NCI-H2171 (cell line): ENCODE measurements at regions not wholly inside any gene's neighbourhood (a gene's known extent, or its start where the extent isn't known, plus 50 kb on each side); places are given as distances from the start of the nearest gene placed in this dataset.
"Not testable (repeated sequence)": the region's sequence is repeated elsewhere in the genome, so short reads cannot be mapped to it uniquely, and the experiment has no call there.

Experiments used
- DNase-seq: peaks from one replicate; lab custom pipeline; 2025; lab: John Stamatoyannopoulos, UW

DNA sequence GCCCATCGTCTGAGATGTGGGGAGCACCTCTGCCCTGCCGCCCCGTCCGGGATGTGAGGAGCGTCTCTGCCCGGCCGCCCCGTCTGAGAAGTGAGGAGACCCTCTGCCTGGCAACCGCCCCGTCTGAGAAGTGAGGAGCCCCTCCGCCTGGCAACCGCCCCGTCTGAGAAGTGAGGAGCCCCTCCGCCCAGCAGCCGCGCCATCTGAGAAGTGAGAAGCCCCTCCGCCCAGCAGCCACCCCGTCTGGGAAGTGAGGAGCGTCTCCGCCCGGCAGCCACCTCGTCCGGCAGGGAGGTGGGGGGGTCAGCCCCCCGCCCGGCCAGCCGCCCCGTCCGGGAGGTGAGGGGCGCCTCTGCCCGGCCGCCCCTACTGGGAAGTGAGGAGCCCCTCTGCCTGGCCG lies 267.2 kb downstream of the MEF2C start:
- DNase-seq = not testable (repeated sequence)

DNA sequence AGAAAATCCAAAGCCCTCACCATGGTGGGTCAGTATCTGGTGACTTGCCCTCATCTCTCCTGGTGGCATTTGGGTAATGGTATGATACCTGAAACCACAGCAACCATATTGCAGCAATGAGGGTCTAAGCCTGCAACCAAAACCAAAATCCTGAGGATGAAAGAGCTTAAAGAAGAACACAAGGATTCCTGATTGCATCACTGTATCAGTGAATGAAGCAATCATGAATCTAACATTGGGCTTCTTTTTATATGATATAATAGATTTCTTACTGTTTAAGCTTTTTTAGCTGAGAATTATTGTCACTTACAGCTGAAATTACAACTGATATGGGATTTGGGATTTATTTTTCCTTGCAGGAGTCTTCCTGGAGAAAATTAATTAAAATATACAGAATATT lies 269.9 kb downstream of the MEF2C start:
- DNase-seq = no peak

DNA sequence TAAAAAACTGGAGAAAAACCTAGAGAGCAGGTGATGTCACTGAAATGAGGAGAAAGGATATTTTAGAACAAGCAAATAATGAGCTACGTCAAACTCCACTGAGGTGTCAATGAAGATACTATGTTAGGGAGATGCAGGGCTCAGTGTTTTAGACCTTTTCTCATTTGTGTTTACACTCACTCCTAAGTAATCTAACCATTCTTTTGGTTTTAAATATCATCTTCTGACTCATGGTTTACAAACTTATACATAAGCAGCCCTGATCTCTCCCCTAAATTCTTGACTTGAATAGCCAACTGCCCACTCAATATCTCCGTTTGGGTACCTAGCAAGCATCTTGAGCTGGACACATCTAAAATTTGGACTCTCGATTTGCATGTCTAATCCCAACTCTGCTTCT lies 272.4 kb downstream of the MEF2C start:
- no peak for DNase-seq

DNA sequence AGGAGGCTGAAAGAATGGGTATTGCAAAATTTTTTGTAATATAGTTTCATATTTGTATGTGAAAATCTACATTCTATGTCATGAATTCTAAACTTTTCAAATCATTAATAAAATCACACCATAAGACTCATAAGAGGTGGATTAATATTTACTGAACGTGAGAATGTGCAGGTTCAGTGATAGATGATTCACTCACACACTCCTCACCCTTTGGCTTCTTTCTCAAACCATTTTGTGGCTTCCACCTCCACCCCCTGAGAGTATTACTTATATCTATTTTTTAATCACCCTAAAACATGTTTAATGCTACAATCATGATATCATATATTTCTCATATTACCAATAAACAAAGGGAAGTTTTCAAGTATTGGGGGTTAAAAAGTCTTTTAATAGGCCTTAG lies 275.5 kb downstream of the MEF2C start:
- DNase-seq = no peak

DNA sequence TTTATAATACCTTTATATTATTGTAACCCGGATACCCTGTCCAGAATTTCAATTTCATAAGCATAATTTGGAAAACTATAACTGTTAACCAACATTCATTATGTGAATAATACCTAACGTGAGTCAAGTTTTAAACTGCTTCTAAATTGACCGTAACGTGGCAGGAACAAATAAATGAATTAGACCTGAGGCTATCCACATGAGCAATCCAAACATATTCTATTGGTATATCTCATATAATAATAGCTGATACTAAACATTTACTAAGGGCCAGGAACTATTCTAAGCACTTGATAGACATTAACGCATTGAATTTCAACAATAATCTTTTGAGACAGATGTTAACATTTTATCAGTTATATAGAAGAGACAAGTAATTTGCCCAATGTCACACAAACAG lies 276.4 kb downstream of the MEF2C start:
- DNase-seq = no peak

DNA sequence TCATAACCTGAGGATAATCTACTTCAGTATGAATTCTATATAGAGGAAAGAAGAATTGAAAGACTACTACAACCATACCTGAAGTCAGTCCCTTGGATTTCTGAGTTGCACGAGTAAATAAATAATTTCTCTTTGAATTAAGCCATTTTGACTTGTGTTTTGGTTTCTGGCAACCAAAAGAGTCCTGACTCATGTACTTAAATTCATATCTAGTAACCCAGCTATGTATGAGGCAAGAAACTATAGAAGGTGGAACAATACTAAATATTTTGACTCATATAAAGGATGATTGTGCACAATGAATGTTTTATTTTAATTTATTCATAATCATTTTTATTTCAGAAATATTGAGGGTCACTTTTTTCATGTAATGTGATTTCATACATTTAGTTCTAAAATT lies 276.8 kb downstream of the MEF2C start:
- no peak for DNase-seq

DNA sequence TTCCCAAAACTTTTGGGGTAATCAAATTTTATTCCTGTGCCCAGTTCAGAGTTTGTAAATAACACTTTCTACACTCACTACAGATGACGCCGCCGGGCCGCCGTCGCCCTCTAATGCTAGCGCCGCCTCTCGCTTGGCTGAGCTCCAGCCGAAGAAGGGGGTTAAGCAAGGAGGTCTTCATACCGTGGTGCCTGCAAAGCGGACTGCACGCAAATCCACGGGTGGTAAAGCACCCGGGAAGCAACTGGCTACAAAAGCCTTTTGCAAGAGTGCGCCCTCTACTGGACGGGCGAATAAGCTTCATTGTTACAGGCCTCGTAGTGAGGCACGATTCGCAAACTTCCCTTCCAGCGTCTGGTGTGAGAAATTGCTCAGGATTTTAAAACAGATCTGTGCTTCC lies 280.4 kb downstream of the MEF2C start:
- DNase-seq = no peak

DNA sequence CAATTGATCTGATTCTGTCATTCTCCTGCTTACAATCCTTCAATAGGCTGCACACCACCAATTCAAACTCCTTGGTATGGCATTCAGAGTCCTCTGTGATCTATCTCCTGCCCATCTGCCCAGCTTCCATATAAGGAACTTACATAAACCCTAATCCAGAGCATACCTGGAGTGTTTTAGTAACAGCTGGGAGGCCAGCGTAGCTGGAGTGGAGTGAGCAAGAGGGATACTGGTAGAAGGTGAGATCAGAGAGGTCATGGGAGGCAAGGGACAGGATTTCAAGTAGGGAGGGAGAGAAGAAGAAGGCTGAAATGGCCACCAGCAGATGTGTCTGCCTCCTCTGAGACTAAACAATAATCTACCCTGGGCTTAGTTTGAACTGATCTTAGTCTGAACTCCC lies 288.5 kb downstream of the MEF2C start:
- no peak for DNase-seq

DNA sequence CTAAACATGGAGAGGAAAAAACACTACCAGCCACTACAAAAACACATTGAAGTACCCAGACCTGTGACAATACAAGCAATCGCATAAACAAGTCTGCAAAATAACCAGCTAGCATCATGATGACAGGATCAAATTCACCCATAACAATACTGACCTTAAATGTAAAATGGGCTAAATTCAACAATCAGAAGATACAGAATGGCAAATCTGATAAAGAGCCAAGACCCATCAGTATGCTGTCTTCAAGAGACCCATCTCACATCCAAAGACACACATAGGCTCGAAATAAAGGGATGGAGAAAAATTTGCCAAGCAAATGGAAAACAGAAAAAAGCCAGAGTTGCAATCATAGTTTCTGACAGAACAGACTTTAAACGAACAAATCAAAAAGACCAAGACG lies 294.4 kb downstream of the MEF2C start:
- no peak for DNase-seq

DNA sequence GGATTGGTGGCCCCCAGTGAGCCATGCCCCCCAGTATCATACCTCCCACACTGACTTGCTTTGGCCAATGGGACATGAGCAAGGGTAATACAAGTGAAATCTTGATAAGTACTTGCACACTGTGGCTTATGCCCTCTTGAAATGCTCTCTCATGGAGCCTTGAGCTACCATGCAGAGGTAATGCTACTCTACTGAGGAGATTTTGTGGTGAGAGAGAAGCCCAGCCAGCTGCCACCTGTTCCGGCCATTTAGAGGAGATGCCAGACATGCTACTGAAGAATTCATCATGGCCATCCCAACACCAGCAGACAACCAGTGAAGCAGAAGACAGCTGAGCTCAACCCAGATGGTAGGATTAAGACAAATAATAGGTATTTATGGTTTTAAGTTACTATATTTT lies 299.5 kb downstream of the MEF2C start:
- no peak for DNase-seq

DNA sequence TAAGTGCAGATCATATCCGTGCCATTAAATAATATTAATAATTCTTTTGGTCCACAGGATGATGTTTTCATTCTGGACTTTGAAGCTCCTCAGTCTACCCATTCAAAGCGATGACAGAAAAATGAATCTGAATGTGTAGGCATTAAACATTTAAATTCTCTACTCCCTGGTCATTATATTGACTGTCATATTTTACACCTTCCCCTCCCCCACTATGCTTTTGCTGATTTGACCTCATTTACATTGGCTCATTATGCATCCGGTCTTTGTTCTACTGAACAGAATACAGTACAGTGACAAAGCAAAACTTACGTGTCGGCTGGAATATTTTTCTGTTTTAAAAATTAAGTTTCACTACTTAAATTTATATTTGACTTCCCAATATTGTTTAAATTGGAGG lies 289.7 kb upstream of the TMEM161B start:
- no peak for DNase-seq

DNA sequence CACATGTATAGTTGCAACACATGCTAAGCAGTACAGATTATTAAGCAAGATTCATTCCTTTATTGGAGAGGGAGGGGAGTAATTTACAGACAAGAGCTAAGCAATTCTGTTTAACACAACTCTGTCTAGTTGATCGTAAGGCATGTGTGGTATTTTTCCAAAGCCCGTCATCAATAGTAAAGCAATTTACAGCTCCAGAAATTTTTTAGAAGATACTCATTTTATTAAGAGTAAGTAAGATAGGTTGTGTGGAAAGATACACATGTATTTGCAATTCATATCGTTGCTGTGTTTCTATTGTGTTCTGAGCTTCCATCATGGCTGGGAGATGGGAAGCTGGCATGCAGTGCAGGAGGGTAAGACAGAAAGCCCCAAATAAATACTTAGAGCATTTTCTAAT lies 289.2 kb upstream of the TMEM161B start:
- DNase-seq = no peak

DNA sequence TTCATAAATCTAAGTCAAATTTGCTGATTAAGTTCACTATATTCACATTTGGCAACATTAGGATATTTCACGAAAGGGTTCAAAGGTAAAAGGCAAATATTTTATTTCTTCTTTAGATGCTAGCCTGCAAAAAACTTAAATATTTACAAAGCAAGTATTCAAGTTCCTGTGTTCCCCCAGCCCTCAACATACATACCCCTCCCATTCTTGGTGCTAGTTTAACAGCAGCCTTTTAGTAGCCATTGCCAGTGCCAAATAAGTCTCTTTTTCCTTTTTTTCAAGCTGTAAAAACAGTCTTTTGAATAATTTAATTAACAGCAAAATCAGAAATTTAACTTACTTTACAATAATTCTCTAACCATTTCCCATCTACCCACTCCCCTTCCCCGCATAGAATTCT lies 288.5 kb upstream of the TMEM161B start:
- DNase-seq = no peak

DNA sequence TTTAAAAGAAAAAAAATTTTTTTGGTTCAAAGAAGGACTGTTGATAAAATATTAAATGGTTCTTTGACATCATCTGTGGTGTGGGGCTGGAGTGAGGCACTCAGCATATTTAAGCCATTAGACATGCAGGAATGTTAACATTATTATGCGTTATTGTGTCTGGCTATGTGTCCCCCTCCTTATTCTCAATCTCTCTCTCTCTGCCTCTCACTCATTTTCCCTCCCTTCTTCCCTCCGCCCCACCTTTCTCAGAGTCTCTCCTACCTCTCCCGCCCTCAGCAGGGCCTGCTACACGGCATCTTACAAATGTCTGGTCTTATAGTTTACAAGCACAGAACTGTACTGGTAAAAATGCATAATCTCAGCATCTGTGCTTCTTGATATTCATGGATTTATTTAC lies 287.8 kb upstream of the TMEM161B start:
- no peak for DNase-seq

DNA sequence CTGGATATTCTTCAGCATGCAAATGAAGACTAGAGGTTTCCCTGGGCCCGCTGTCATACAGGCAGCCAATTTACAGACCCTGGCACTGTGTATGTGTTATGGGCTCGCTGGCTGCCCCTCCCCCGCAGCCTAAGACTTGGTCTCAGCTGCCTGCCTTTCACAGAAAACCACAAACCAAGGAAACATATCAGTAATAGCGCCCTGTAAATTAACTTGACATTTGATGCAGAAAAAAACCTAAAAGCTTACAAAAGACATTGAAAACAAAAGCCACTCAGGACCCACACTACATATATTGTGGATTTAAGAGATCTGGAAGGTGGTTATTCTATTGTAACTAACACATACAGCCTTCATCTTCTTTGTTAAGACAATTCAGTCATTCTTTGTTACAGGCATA lies 287.0 kb upstream of the TMEM161B start:
- no peak for DNase-seq

DNA sequence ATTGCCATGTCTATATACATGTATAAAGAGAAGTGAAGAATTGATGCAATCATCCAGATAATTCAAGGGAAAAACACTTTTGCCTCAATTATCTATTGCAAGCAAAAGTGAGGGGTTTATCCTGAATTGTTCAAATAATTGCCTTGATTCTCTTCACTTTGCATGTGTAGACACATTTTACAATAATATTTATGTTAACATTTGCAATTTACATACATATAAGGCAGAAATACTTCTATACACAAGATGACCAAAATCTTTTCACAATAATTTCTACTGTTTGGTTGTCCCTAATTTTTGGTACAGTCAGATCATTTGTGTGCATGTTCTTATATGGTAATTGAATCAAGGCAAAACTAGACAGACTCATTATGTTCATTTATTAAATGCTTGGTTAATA lies 285.3 kb upstream of the TMEM161B start:
- no peak for DNase-seq

DNA sequence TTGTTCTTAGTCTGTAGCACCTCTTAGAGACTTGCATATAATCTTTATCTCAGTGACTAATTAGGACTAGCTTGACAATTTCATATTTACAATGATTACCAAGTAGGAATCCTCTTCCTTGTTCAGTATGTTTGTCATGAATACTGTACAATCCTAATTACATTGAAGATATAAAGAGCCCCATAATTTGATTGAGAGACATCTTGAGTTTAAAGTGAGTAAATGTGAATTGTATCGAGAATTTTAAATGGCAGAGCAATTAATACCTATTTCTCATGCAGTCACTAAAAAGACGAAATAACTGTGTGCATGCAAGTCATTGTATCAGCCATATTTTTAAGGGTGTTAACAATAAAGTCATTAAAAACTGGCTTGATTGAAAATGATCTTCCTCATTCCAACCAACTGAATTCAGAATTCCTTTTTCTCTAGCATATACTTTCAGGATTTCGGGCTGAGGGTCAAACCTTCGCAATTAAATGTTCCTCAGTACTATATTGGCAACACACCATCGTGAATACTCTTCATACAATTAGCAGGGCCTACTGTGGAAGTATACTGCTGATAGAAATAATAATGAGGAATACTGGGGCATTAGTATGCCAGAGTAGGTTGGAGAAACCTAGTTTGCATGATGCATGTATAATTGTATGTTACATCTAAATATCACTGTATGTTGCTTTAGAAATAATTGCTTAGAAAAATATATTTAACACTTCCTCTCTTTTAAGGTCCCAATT lies 284.7 kb upstream of the TMEM161B start:
- no peak for DNase-seq

DNA sequence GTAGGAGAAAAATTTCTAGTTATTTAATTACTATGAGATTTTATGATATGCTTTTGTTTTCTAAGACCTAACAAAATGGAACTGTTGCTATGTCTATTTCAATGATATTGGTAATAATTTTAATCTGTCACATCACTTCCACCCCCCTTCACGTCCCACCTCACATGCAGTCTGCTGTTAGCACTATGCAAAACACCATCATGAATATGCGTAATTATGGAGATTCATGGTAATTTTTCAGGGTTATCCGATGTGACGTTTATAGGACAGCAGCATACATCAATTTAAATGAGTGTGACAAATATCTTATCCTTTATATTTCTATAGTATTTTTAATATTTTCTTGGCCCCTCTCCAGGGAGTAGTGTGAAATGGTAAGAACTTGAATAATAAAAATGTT lies 283.8 kb upstream of the TMEM161B start:
- DNase-seq = no peak

DNA sequence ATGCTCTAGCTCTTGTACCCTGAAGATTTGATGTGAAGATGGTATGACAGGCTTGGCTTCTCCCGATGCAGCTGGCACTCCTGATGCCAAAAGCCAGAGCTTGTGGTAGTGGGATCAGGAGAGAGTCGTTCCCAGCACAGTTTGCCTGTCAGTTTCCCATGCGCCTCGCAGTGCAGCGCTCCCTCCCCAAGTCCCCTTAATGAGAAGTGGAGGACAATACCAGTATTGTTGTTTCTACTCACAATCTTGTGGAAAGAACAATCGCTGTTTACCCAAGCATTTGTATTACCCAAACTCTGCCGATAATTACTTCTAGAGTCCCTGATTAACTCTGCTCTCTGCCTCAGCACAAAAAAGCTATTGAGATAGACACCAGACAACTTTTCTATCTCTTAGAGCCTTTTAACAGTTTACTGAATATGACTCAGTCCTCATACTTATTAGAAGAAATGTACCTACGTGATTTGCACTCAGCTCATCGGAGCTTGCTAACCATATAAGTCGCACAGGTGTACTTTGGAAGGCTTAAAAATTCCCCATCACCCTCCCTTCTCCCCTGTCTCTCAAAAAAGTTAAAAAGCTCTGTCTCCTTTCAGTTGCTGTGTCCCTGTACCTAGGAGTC lies 283.2 kb upstream of the TMEM161B start:
- DNase-seq = no peak

DNA sequence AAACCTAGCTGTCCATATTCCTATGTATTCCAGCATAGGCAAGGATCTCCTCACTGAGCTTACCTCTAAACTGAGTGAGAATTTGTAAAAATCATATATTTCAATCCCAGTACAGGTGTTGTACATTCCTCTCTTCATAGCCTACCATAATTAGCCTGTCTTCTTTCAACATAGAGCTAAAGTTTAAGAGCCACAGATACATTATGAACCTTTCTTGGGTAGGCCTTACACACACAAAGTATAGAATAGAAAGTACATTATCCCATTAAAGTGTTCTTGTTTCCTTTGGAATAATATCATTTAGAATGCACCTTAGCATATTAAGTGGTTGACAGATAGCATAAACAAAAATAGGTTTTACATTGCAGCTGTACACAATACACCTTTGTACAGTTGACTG lies 282.1 kb upstream of the TMEM161B start:
- DNase-seq = no peak

DNA sequence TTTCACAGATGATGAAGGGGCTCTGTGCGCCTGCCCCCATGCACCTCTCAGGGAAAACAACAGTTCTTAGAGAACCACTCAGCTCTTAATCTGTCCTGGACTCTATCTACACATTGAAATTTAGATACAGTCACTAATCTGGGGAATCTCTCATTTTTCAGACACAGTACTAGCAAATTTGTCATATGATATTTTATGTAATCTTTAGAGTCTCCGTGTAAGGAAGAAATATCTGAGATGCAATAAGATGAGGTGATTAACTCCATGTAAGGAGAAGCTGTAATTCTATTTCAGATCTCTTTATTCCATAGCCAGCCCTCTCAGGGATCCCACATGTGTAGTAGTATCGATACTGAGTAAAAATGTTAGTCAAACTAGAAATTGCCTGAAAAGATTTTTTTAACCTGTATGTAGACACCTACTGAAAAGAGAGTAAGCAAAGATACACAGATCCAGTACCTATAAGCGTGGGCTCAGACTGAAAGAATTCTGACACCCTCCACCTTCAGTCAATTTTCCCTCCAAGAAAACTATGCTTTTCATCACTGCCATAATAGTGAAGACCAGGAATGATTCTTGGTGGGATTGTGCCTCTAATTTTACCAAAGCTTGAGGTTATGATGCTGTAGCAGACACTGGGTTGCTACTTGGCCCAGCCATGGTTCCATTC lies 279.6 kb upstream of the TMEM161B start:
- DNase-seq = no peak

DNA sequence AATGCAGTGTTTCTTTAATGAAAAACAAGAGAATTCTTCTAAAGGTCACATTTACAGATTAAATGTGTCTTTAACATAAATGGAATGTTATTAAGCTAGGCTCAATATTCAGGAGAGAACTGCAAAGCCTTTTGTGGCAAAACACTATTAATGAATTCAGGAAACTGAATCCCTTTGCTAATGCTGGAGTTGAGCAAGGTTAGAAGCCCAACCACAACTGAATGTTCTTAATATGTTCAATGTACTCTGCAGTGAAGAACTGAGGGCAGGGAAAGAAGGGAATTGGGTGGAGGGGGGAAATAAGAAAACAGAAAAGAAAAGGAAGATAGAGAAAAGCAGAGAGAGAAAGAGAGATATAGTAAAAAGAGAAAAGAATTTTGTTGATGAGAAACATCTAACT lies 276.7 kb upstream of the TMEM161B start:
- DNase-seq = no peak

DNA sequence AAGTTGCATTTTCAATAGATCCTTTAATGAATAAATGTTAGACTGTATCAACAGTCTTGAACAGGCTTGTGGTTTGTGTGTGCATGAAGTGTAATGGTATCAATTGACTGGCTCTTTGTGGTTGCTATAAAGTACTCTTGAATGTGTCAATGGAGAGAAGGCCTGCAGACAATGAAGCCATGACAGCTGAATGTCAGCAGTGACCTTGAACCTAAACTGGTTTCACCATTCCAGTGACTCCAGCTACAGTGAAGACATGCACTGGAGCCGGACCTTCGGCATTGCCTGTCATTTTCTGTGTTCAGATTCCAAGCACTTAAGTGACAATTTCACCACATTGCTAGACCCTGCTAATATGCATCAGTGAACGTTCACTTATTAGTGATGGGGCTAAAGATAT lies 276.0 kb upstream of the TMEM161B start:
- no peak for DNase-seq
